Osteocyte (in vitro differentiated cells): ENCODE measurements at regions not wholly inside any gene's neighbourhood (a gene's known extent, or its start where the extent isn't known, plus 50 kb on each side); places are given as distances from the start of the nearest gene placed in this dataset.

ENCODE experiments used
- DNase-seq: peaks from one replicate; pipeline ENCODE4 v3.0.0; 2021; ENCODE audit warnings: mixed read lengths; ENCODE audit not compliant: unreplicated experiment; ENCODE audit errors: extremely low spot score
- H3K27ac Mint-ChIP-seq: one replicate; pipeline ENCODE4 v1.8.0; 2021; ENCODE audit warnings: mild to moderate bottlenecking, mixed read lengths; ENCODE audit not compliant: unreplicated experiment
- H3K27me3 Mint-ChIP-seq: one replicate; pipeline ENCODE4 v1.8.0; 2021; ENCODE audit warnings: mixed read lengths; ENCODE audit not compliant: unreplicated experiment
- H3K36me3 Mint-ChIP-seq: one replicate; pipeline ENCODE4 v1.8.0; 2021; ENCODE audit warnings: mixed read lengths; ENCODE audit not compliant: unreplicated experiment
- H3K4me1 Mint-ChIP-seq: one replicate; pipeline ENCODE4 v1.8.0; 2021; ENCODE audit warnings: mixed read lengths; ENCODE audit not compliant: unreplicated experiment
- H3K4me3 Mint-ChIP-seq: one replicate; pipeline ENCODE4 v1.8.0; 2021; ENCODE audit warnings: mild to moderate bottlenecking, moderate library complexity, mixed read lengths; ENCODE audit not compliant: unreplicated experiment
- H3K9me3 Mint-ChIP-seq: one replicate; pipeline ENCODE4 v1.8.0; 2021; ENCODE audit warnings: mixed read lengths; ENCODE audit not compliant: unreplicated experiment
- CTCF ChIP-seq: fragments of 200-600 bp; sonication (generic); IDR thresholded peaks from 2 replicates; pipeline ENCODE4 v1.5.0; 2021; ENCODE audit warnings: antibody characterized with exemption, mild to moderate bottlenecking, moderate library complexity

- no peak for TF ChIP-seq CTCF
- no peaks in the 10 kb centered on the region for H3K36me3 Mint-ChIP-seq
- peaks cover 15% of the 10 kb centered on the region for H3K4me1 Mint-ChIP-seq
- H3K4me3 Mint-ChIP-seq = no peak overlapping the region
- H3K27me3 Mint-ChIP-seq = no peaks in the 10 kb centered on the region
- DNase-seq = no peak
- H3K27ac Mint-ChIP-seq = no peak overlapping the region
- H3K9me3 Mint-ChIP-seq = peaks cover 20% of the 10 kb centered on the region
Observed at GRCh38 chr6:125682939-125683338, 66.5 kb upstream of the HEY2 start.

- Mint-ChIP-seq H3K9me3 (peaks cover 45% of the 10 kb centered on the region), H3K27me3 (peaks cover 2% of the 10 kb centered on the region), H3K4me1 (peaks cover 7% of the 10 kb centered on the region), H3K36me3 (peaks cover 5% of the 10 kb centered on the region), H3K4me3 (no peak overlapping the region), H3K27ac (no peak overlapping the region)
- DNase-seq = no peak
- no peak for TF ChIP-seq CTCF
Observed at GRCh38 chr6:125688138-125688537, 61.3 kb upstream of the HEY2 start.

DNA sequence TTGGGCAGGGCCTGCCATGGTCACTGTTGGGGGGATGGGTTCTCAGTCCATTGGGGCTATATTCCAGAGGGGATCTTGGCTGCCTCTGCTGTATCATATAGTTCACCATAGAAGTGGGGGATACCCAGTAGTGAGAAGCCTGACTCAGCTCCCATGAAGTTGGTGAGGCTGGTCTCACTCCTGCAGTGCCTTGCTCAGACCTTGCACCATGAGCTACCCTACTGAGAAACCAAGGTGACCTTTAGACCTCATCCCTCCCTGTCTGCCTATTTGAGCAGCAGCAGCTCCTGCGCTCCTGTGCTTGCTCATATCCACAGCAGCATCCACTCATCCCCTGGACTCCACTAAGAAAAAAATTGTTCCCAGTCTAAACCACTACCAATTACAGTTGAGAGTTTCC, 56.0 kb upstream of the HEY2 start:
- H3K27ac Mint-ChIP-seq = no peak overlapping the region
- H3K4me3 Mint-ChIP-seq = no peak overlapping the region
- TF ChIP-seq CTCF = no peak
- DNase-seq = no peak
- no peaks in the 10 kb centered on the region for H3K4me1 Mint-ChIP-seq
- peaks cover 35% of the 10 kb centered on the region for H3K9me3 Mint-ChIP-seq
- peaks cover 2% of the 10 kb centered on the region for H3K27me3 Mint-ChIP-seq
- peaks cover 10% of the 10 kb centered on the region for H3K36me3 Mint-ChIP-seq

GRCh38 chr6:125699591-125699990, 49.8 kb upstream of the HEY2 start:
- no peaks in the 10 kb centered on the region for H3K27me3 Mint-ChIP-seq
- H3K4me1 Mint-ChIP-seq = peaks cover 5% of the 10 kb centered on the region
- TF ChIP-seq CTCF = no peak
- no peak overlapping the region for H3K27ac Mint-ChIP-seq
- H3K4me3 Mint-ChIP-seq = no peak overlapping the region
- no peak for DNase-seq
- peaks cover 7% of the 10 kb centered on the region for H3K9me3 Mint-ChIP-seq
- H3K36me3 Mint-ChIP-seq = peaks cover 5% of the 10 kb centered on the region
